Renal cortical epithelial cell (primary cell): ENCODE measurements at regions not wholly inside any gene's neighbourhood (a gene's known extent, or its start where the extent isn't known, plus 50 kb on each side); places are given as distances from the start of the nearest gene placed in this dataset.
"Not testable (repeated sequence)": the region's sequence is repeated elsewhere in the genome, so short reads cannot be mapped to it uniquely, and the experiment has no call there.

Experiments used
- DNase-seq: peaks from one replicate; pipeline ENCODE4 v3.0.0-alpha.2; 2011; ENCODE audit warnings: low read depth

GRCh38 chr2:144834363-144834762 lies 314.4 kb upstream of the ZEB2 start:
- no peak for DNase-seq

DNA sequence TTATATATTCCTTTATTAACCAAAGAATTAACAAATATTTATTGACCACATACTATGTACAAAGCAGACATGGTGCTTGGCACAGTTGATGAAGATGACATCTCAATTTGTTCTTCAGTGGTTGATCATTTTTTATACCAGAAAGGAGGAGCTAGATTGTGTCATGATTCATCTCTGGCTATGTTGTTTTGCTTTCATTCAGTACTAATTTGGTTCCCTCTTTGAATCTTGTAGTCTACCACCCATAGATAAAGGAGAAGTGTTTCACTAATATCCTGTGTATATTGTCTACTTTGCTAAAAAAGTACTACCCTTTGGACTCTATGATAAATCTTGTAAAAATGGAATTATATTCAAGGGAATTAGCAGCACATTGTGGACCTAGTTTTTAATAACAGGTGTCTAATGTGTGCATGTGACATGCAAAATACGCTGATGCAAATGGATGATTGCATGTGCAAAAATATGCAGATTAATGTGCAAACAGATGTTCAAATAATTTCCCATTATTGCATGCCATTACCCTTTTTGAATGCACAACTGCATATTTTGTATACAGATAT lies 313.2 kb upstream of the ZEB2 start:
- DNase-seq: no peak

- no peak for DNase-seq
Measured at GRCh38 chr2:144832048-144832447, 312.1 kb upstream of the ZEB2 start.

DNA sequence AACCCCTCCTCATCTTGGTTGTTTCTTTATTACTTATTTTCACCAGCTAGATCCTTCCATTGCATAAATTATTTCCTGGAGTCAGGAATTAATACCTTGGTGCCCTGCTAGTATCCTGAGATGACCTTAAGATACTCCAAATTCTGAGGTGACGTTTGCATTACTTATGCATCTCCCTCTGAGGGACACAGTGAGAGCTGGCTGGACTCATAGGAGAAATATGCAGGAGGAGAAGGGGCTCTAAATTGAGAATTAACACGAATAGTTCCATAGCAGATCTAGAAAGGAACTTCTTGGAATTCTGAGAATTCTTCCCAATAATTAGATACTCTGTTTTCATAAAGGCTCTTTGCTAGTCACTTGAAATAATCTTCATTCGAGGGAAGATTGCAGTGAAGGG lies 310.6 kb upstream of the ZEB2 start:
- DNase-seq: peak; percentile 22

DNA sequence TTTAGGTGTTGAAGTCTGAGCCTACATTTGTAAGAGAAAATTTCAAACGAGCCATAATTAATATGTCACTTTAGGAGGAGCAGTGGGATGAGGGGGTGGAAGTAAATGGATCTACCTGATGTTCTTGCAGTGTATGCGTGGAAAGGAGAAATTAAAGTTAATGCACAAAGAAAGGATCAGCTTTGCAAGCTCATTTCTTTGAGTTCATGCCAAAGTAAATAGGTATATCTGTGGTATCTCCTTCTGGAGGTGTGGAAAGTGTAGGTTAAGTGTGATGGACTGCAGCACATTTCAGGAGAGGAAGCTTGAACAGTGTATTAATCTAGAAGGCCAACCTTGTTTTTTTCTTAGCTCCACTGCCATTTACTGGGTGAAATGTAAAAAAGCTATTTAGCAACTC lies 307.5 kb upstream of the ZEB2 start:
- no peak for DNase-seq

GRCh38 chr2:144826105-144826504 lies 306.2 kb upstream of the ZEB2 start:
- no peak for DNase-seq

GRCh38 chr2:144825331-144826020 lies 305.6 kb upstream of the ZEB2 start:
- no peak for DNase-seq

- no peak for DNase-seq
Measured at GRCh38 chr2:144824306-144825080, 304.6 kb upstream of the ZEB2 start.

DNA sequence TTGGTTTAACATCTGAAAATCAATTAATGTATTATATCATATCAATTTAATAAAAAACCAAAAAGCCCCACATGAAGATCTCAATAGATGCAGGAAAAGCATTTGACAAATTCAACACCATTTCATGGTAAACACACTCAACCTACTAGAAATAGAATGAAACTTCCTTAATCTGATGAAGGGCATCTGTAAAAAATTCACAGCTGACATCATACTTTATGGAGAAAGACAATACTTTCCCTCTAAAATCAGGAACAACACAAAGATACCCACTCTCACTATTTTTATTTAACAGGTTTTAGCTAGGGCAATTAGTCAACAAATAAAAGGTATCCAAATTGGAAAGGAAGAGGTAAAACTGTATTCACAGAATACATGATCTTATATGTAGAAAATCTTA lies 303.0 kb upstream of the ZEB2 start:
- no peak for DNase-seq

- no peak for DNase-seq
Measured at GRCh38 chr2:144812288-144812687, 292.4 kb upstream of the ZEB2 start.

- peak; percentile 63 for DNase-seq
Measured at GRCh38 chr2:144801766-144802165, 281.8 kb upstream of the ZEB2 start.

GRCh38 chr2:144801325-144801724 lies 281.4 kb upstream of the ZEB2 start:
- no peak for DNase-seq

- DNase-seq: no peak
Measured at GRCh38 chr2:144798989-144799388, 279.1 kb upstream of the ZEB2 start.

DNA sequence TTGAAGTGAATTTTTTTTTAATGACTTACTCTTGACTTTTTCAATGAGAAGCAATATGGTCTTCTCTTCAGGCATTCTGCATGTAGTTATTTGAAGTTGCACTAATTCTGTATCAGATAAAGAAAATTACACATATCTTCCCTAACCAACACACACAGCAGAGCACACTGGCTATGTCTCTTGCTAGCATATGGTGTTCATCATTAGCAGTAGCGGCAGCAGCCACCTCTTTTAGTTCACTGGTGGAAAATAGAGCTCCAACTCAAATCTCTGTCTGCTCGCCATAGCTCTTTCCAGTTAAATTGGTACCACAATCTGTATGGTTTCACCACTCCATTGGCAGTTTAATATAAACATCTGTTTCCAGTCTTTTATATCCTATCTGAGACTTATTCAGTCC lies 278.1 kb upstream of the ZEB2 start:
- no peak for DNase-seq

GRCh38 chr2:144796936-144797335 lies 277.0 kb upstream of the ZEB2 start:
- no peak for DNase-seq

- DNase-seq: no peak
Measured at GRCh38 chr2:144796164-144796563, 276.2 kb upstream of the ZEB2 start.

- DNase-seq: no peak
Measured at GRCh38 chr2:144785253-144785652, 265.3 kb upstream of the ZEB2 start.

DNA sequence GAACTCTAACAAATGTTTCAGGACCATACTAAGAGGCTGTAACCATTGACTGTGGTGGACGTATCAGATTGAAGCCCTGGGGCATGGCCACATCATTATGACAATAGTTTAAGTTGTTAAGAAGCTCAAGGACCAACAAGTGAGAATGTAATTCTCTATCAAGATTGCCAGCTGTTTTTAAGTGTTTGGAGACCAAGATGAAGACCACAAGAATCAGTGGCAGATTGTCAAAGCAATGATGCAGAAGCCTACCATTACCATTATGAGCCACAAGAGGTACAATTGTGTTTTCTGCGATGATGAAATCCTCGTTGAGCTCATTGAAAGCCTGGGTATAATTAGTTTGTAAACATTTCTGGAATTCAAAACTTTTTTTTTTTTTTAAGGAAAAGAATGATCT lies 261.1 kb upstream of the ZEB2 start:
- DNase-seq: peak; percentile 13

- DNase-seq: no peak
Measured at GRCh38 chr2:144776766-144777165, 256.8 kb upstream of the ZEB2 start.

- no peak for DNase-seq
Measured at GRCh38 chr2:144774809-144775208, 254.9 kb upstream of the ZEB2 start.

- no peak for DNase-seq
Measured at GRCh38 chr2:144771348-144771747, 251.4 kb upstream of the ZEB2 start.

GRCh38 chr2:144770616-144771230 lies 250.8 kb upstream of the ZEB2 start:
- DNase-seq: peak; percentile 6

- DNase-seq: not testable (repeated sequence)
Measured at GRCh38 chr2:144760939-144761338, 241.0 kb upstream of the ZEB2 start.
